Lung (tissue), 11 donors: ENCODE measurements at regions not wholly inside any gene's neighbourhood (a gene's known extent, or its start where the extent isn't known, plus 50 kb on each side); places are given as distances from the start of the nearest gene placed in this dataset.

Experiments
- ATAC-seq: fragments of 200-7000 bp; cut with Tn5 transposase; one replicate; pipeline ENCODE4 v1.9.1; 2020; ENCODE audit warnings: moderate number of reproducible peaks; ENCODE audit not compliant: insufficient read depth, low FRiP score
- DNase-seq, 3 donors: peaks; one replicate each; pipeline ENCODE4 v3.0.0-alpha.2; 2013 to 2017
- H3K27ac ChIP-seq, 2 donors: one replicate each; pipeline ENCODE4 v1.5.1; 2013; ENCODE audit warnings: mild to moderate bottlenecking in 2 of 2, moderate library complexity in 2 of 2, control low read depth in 1 of 2, inconsistent platforms in 1 of 2, low read depth in 1 of 2, low read length in 1 of 2
- H3K27me3 ChIP-seq, 3 donors: one replicate each; pipeline ENCODE4 v1.5.1; 2013; ENCODE audit warnings: low read length in 2 of 3; ENCODE audit not compliant: control insufficient read depth in 3 of 3, insufficient read depth in 3 of 3
- H3K36me3 ChIP-seq, 4 donors: one replicate each; pipeline ENCODE4 v1.5.1; 2013; ENCODE audit warnings: low read length in 4 of 4, mild to moderate bottlenecking in 1 of 4, moderate library complexity in 1 of 4; ENCODE audit not compliant: control insufficient read depth in 4 of 4, insufficient read depth in 4 of 4
- H3K4me1 ChIP-seq, 5 donors: one replicate each; pipeline ENCODE4 v1.5.1; 2013; ENCODE audit warnings: low read length in 5 of 5, mild to moderate bottlenecking in 2 of 5, moderate library complexity in 1 of 5; ENCODE audit not compliant: control insufficient read depth in 5 of 5, insufficient read depth in 5 of 5
- H3K4me3 ChIP-seq: one replicate; pipeline ENCODE4 v1.5.1; 2013; ENCODE audit warnings: mild to moderate bottlenecking, control low read depth, moderate library complexity
- H3K9ac ChIP-seq, 2 donors: one replicate each; pipeline ENCODE4 v1.5.1; 2013; ENCODE audit warnings: low read length in 2 of 2, control low read depth in 1 of 2; ENCODE audit not compliant: insufficient read depth in 1 of 2
- H3K9me3 ChIP-seq, 4 donors: one replicate each; pipeline ENCODE4 v1.5.1; 2013; ENCODE audit warnings: low read length in 3 of 4, mild to moderate bottlenecking in 1 of 4, moderate library complexity in 1 of 4; ENCODE audit not compliant: control insufficient read depth in 4 of 4, insufficient read depth in 3 of 4
- CTCF ChIP-seq: IDR thresholded peaks from 2 replicates; pipeline ENCODE4 v1.5.1; 2012; ENCODE audit warnings: mild to moderate bottlenecking; ENCODE audit errors: control extremely low read depth, extremely low read depth
- WGBS, 2 donors: extraction: QIAGEN DNeasy Blood & Tissue Kit; methylation state at CpG; one replicate each; pipeline ENCODE4 v1.1.7; 2013; 5-methylcytosine and 5-hydroxymethylcytosine counted together
- donor health status: control.
- donor health status: control.
- donor health status: Bipolar disorder and iron deficiency.
- donor health status: healthy.
- donor health status: DM: yes; HTN: yes; CAD: no.

- no peak for TF ChIP-seq CTCF
- Histone ChIP-seq H3K9ac (no peak overlapping the region), H3K4me3 (no peak overlapping the region), H3K9me3 (no peaks in the 10 kb centered on the region), H3K4me1 (peaks cover 0 to 37% (median 18%) of the 10 kb centered on the region in 5 donors), H3K36me3 (peaks cover 0 to 5% (median under 1%) of the 10 kb centered on the region in 4 donors), H3K27me3 (no peaks in the 10 kb centered on the region), H3K27ac (peak overlapping the region in 1 of 2 donors; percentile 97)
- ATAC-seq = no peak
- WGBS, 2 donors = 71 to 85% methylated on average over 7 of the region's 7 CpGs
- DNase-seq = peak in 1 of 3 donors; percentile 2
Observed at GRCh38 chr22:46050451-46050845, 73.5 kb upstream of the WNT7B start.

GRCh38 chr22:46050916-46051614, 74.1 kb upstream of the WNT7B start:
- no peak overlapping the region for H3K4me3 ChIP-seq
- peak overlapping the region in 1 of 2 donors; percentile 97 for H3K27ac ChIP-seq
- DNase-seq (peak in 1 of 3 donors; percentile 6), ATAC-seq (no peak)
- H3K9me3 ChIP-seq = no peaks in the 10 kb centered on the region
- H3K9ac ChIP-seq = peak overlapping the region in 1 of 2 donors; percentile 61
- TF ChIP-seq CTCF = no peak
- peaks cover 0 to 31% (median 16%) of the 10 kb centered on the region in 5 donors for H3K4me1 ChIP-seq
- 62 to 80% methylated on average over 11 of the region's 11 CpGs for WGBS, 2 donors
- no peaks in the 10 kb centered on the region for H3K27me3 ChIP-seq
- H3K36me3 ChIP-seq = peaks cover 0 to 5% (median under 1%) of the 10 kb centered on the region in 4 donors

- Histone ChIP-seq H3K9ac (peak overlapping the region in 1 of 2 donors; percentile 61), H3K36me3 (peaks cover 0 to 5% (median under 1%) of the 10 kb centered on the region in 4 donors), H3K27ac (peak overlapping the region; percentile 97 to 99), H3K9me3 (no peaks in the 10 kb centered on the region), H3K27me3 (no peaks in the 10 kb centered on the region), H3K4me3 (no peak overlapping the region), H3K4me1 (peaks cover 6 to 31% (median 20%) of the 10 kb centered on the region in 5 donors)
- ATAC-seq (no peak), DNase-seq (no peak)
- 86 to 94% methylated on average over 8 of the region's 8 CpGs for WGBS, 2 donors
- no peak for TF ChIP-seq CTCF
Observed at GRCh38 chr22:46051646-46052045, 74.7 kb upstream of the WNT7B start.
